ENCODE measurements at regions not wholly inside any gene's neighbourhood (a gene's known extent, or its start where the extent isn't known, plus 50 kb on each side); places are given as distances from the start of the nearest gene placed in this dataset.

DNA sequence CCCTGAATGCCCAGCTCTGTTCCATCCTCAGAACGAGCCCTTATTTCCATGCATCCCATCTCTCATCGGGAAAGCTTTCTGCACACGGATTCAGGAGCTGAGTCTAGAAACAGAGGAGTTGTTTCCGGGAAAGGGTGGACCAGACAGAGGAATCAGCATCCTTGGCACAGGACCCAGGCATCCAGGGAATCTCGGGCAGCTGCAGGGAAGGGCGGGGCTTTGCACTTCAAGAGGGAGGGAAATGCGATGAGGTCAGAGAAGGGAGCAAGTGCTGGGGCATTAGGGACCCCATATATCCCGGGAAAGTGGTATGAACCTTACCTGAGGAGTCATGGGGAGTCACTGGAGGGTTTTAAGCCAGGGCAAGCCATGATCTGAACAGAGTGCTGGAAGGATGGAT lies 68.5 kb downstream of the NPTX2 start:
- Histone ChIP-seq H3K27me3 (ENCODE audit: control insufficient read depth, insufficient read depth, low read length) (no peaks in the 10 kb centered on the region), H3K4me1 (ENCODE audit: control insufficient read depth, insufficient read depth, low read length) (no peaks in the 10 kb centered on the region), H3K4me3 (ENCODE audit: low read depth in 2 of 2, low read length in 2 of 2) (no peak overlapping the region), H3K27ac (ENCODE audit: low read length) (no peak overlapping the region), H3K9me3 (ENCODE audit: control insufficient read depth, insufficient read depth, low read depth, low read length) (peaks cover 4% of the 10 kb centered on the region; the same call in 1 of the 2 replicates), H3K36me3 (ENCODE audit: control insufficient read depth, insufficient read depth, low read length) (no peaks in the 10 kb centered on the region)
- CTCF ChIA-PET = no interaction called here
- ATAC-seq (no peak), DNase-seq (ENCODE audit: low read depth, low spot score) (no peak)
- in situ Hi-C loops (cut with HindIII; ENCODE audit: low pct_unique_long_range_greater_than_20kb, low sequenced_read_pairs) = no loop called here
- POLR2A ChIA-PET = no interaction called here
- TF ChIP-seq POLR2AphosphoS5 (IDR thresholded peaks at IDR 0.05; ENCODE audit: low read depth, low read length) = no peak
- TF ChIP-seq SIN3A (IDR thresholded peaks at IDR 0.05; ENCODE audit: borderline replicate concordance, insufficient read depth, low read depth, low read length) = no peak
- TF ChIP-seq REST (IDR thresholded peaks at IDR 0.05; ENCODE audit: insufficient read depth in 1 of 2, low read depth in 2 of 2, low read length in 1 of 2) = no peak
- TF ChIP-seq, protein P1, sequence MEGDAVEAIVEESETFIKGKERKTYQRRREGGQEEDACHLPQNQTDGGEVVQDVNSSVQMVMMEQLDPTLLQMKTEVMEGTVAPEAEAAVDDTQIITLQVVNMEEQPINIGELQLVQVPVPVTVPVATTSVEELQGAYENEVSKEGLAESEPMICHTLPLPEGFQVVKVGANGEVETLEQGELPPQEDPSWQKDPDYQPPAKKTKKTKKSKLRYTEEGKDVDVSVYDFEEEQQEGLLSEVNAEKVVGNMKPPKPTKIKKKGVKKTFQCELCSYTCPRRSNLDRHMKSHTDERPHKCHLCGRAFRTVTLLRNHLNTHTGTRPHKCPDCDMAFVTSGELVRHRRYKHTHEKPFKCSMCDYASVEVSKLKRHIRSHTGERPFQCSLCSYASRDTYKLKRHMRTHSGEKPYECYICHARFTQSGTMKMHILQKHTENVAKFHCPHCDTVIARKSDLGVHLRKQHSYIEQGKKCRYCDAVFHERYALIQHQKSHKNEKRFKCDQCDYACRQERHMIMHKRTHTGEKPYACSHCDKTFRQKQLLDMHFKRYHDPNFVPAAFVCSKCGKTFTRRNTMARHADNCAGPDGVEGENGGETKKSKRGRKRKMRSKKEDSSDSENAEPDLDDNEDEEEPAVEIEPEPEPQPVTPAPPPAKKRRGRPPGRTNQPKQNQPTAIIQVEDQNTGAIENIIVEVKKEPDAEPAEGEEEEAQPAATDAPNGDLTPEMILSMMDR (IDR thresholded peaks at IDR 0.05) = no peak
- no peak for TF ChIP-seq TCF7L2 (IDR thresholded peaks at IDR 0.05; ENCODE audit: low read depth, low read length)
- intact Hi-C loops (cut with micrococcal nuclease; ENCODE audit: unreplicated experiment) = no loop called here
- no TSS peak for BruUV-seq (replicated peaks)

- POLR2A ChIA-PET = interaction anchor here (0.5 kb wide), 1 partner anchor 29 kb away, joined by 4 read pairs; no protein-coding TSS in a partner anchor
Observed at GRCh38 chr7:98686466-98687080, 69.5 kb downstream of the NPTX2 start.

More at GRCh38 chr7:98686466-98687080, 69.5 kb downstream of the NPTX2 start:
- peaks cover 4% of the 10 kb centered on the region; the same call in 1 of the 2 replicates for H3K9me3 ChIP-seq (ENCODE audit: control insufficient read depth, insufficient read depth, low read depth, low read length)
- intact Hi-C loops (cut with micrococcal nuclease; ENCODE audit: unreplicated experiment) = no loop called here
- BruUV-seq (replicated peaks) = no TSS peak
- H3K27me3 ChIP-seq (ENCODE audit: control insufficient read depth, insufficient read depth, low read length) = no peaks in the 10 kb centered on the region
- no peaks in the 10 kb centered on the region for H3K36me3 ChIP-seq (ENCODE audit: control insufficient read depth, insufficient read depth, low read length)
- ATAC-seq (no peak), DNase-seq (ENCODE audit: low read depth, low spot score) (no peak)
- H3K4me1 ChIP-seq (ENCODE audit: control insufficient read depth, insufficient read depth, low read length) = no peaks in the 10 kb centered on the region
- in situ Hi-C loops (cut with HindIII; ENCODE audit: low pct_unique_long_range_greater_than_20kb, low sequenced_read_pairs) = no loop called here
- TF ChIP-seq TCF7L2 (IDR thresholded peaks at IDR 0.05; ENCODE audit: low read depth, low read length) = no peak
- TF ChIP-seq SIN3A (IDR thresholded peaks at IDR 0.05; ENCODE audit: borderline replicate concordance, insufficient read depth, low read depth, low read length) = no peak
- TF ChIP-seq REST (IDR thresholded peaks at IDR 0.05; ENCODE audit: insufficient read depth in 1 of 2, low read depth in 2 of 2, low read length in 1 of 2) = no peak
- no peak for TF ChIP-seq POLR2AphosphoS5 (IDR thresholded peaks at IDR 0.05; ENCODE audit: low read depth, low read length)
- TF ChIP-seq, protein P1 (IDR thresholded peaks at IDR 0.05) = no peak
- H3K4me3 ChIP-seq (ENCODE audit: low read depth in 2 of 2, low read length in 2 of 2) = no peak overlapping the region
- CTCF ChIA-PET = no interaction called here
- no peak overlapping the region for H3K27ac ChIP-seq (ENCODE audit: low read length)
